ENCODE measurements at regions not wholly inside any gene's neighbourhood (a gene's known extent, or its start where the extent isn't known, plus 50 kb on each side); places are given as distances from the start of the nearest gene placed in this dataset.

GRCh38 chr6:166877906-166878305 is 78.4 kb downstream of the RNASET2 start:
- Histone ChIP-seq H3K4me1 (no peaks in the 10 kb centered on the region), H3K36me3 (no peaks in the 10 kb centered on the region), H3K27me3 (peaks cover 0 to 7% of the 10 kb centered on the region in 2 donors), H3K4me3 (no peak overlapping the region), H3K9me3 (peaks cover 0 to 2% (median 0%) of the 10 kb centered on the region in 4 donors), H3K27ac (no peak overlapping the region)
- no peak for DNase-seq (ENCODE audit: low spot score in 2 of 2)
- 82% methylated on average over 2 of the region's 2 CpGs for WGBS, 2 donors
- TF ChIP-seq POLR2A (IDR thresholded peaks at IDR 0.05): no peak
- no peak for TF ChIP-seq CTCF (IDR thresholded peaks at IDR 0.05)
- TF ChIP-seq EP300 (IDR thresholded peaks at IDR 0.05): no peak

- WGBS, 2 donors: 90 to 95% methylated on average over 2 of the region's 2 CpGs
- no peaks in the 10 kb centered on the region for H3K9me3 ChIP-seq
- no peaks in the 10 kb centered on the region for H3K36me3 ChIP-seq
- DNase-seq (ENCODE audit: low spot score in 2 of 2): no peak
- H3K27ac ChIP-seq: no peak overlapping the region
- no peaks in the 10 kb centered on the region for H3K4me1 ChIP-seq
- H3K4me3 ChIP-seq: no peak overlapping the region
- H3K27me3 ChIP-seq: peaks cover 0 to 7% of the 10 kb centered on the region in 2 donors
- no peak for TF ChIP-seq CTCF (IDR thresholded peaks at IDR 0.05)
- no peak for TF ChIP-seq POLR2A (IDR thresholded peaks at IDR 0.05)
- TF ChIP-seq EP300 (IDR thresholded peaks at IDR 0.05): no peak
These were observed 79.0 kb downstream of the RNASET2 start for GRCh38 chr6:166877349-166877748.

- TF ChIP-seq POLR2A (IDR thresholded peaks at IDR 0.05): no peak
- TF ChIP-seq EP300 (IDR thresholded peaks at IDR 0.05): no peak
- TF ChIP-seq CTCF (IDR thresholded peaks at IDR 0.05): no peak
- no peaks in the 10 kb centered on the region for H3K4me1 ChIP-seq
- H3K36me3 ChIP-seq: no peaks in the 10 kb centered on the region
- DNase-seq (ENCODE audit: low spot score in 2 of 2): no peak
- peaks cover 0 to 7% of the 10 kb centered on the region in 2 donors for H3K27me3 ChIP-seq
- H3K4me3 ChIP-seq: no peak overlapping the region
- 55 to 63% methylated on average over 9 of the region's 9 CpGs for WGBS, 2 donors
- no peak overlapping the region for H3K27ac ChIP-seq
- no peaks in the 10 kb centered on the region for H3K9me3 ChIP-seq
These were observed 83.8 kb downstream of the RNASET2 start for GRCh38 chr6:166872531-166873009.

GRCh38 chr6:166870602-166871208 is 85.6 kb downstream of the RNASET2 start:
- no peak for TF ChIP-seq CTCF (IDR thresholded peaks at IDR 0.05)
- TF ChIP-seq POLR2A (IDR thresholded peaks at IDR 0.05): no peak
- no peak for TF ChIP-seq EP300 (IDR thresholded peaks at IDR 0.05)
- no peak for DNase-seq (ENCODE audit: low spot score in 2 of 2)
- WGBS, 2 donors: 84 to 92% methylated on average over 20 of the region's 20 CpGs
- no peak overlapping the region for H3K4me3 ChIP-seq
- no peaks in the 10 kb centered on the region for H3K4me1 ChIP-seq
- no peaks in the 10 kb centered on the region for H3K36me3 ChIP-seq
- no peaks in the 10 kb centered on the region for H3K9me3 ChIP-seq
- no peak overlapping the region for H3K27ac ChIP-seq
- peaks cover 0 to 7% of the 10 kb centered on the region in 2 donors for H3K27me3 ChIP-seq

GRCh38 chr6:166866839-166867637 is 89.3 kb downstream of the RNASET2 start:
- TF ChIP-seq POLR2A (IDR thresholded peaks at IDR 0.05) (no peak), EP300 (IDR thresholded peaks at IDR 0.05) (no peak), CTCF (IDR thresholded peaks at IDR 0.05) (no peak)
- 67 to 70% methylated on average over 17 to 19 of the region's 19 CpGs for WGBS, 2 donors

More at GRCh38 chr6:166866839-166867637, 89.3 kb downstream of the RNASET2 start:
- Histone ChIP-seq H3K27ac (no peak overlapping the region), H3K4me3 (no peak overlapping the region), H3K4me1 (peaks cover 0 to 15% (median 4%) of the 10 kb centered on the region in 4 donors), H3K36me3 (no peaks in the 10 kb centered on the region), H3K27me3 (peaks cover 0 to 16% of the 10 kb centered on the region in 2 donors), H3K9me3 (no peaks in the 10 kb centered on the region)
- no peak for DNase-seq (ENCODE audit: low spot score in 2 of 2)

Data from tibial nerve (tissue), 4 donors.